ENCODE measurements at regions not wholly inside any gene's neighbourhood (a gene's known extent, or its start where the extent isn't known, plus 50 kb on each side); places are given as distances from the start of the nearest gene placed in this dataset.
"Not testable (repeated sequence)": the region's sequence is repeated elsewhere in the genome, so short reads cannot be mapped to it uniquely, and the experiment has no call there.

DNA sequence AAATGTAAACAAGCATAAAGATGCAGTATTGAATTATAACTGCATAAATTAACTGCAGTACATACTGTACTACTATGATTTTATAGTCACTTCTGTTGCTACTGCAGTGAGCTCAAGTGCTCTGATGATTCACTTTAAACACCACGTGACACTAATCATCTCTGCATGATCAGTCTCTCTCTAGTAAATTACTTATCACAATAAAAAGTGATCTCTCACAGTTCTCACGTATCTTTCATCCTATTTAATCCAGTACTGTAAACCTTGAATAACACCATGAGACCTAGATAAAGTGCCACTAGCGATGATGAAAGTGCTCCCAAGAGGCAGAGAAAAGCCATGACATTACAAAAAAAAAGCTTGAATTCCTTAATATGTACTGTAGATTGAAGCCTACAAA, 1242.0 kb downstream of the AMY1C start:
- no peak for DNase-seq

GRCh38 chr1:105000793-105001192, 1251.1 kb downstream of the AMY1C start:
- no peak for DNase-seq

DNA sequence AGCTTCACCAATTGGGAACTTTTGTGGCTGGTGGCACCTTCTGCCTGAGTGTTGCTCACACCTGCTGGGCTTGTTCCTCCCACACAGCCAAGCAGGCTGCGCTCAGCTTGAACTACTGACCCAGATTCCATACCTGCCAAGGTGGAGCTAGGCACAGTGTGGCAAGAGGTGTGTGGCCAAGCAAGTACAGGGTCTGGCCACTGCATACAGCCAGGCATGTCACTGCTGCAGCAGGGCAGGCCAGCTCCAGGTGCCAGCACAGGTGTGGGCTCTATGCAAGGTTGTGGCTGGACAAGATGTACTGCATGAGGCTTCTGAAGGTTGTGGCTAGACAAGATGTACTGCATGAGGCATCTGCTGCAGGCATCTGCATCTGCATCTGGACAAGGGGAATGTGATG, 1254.8 kb downstream of the AMY1C start:
- no peak for DNase-seq

DNA sequence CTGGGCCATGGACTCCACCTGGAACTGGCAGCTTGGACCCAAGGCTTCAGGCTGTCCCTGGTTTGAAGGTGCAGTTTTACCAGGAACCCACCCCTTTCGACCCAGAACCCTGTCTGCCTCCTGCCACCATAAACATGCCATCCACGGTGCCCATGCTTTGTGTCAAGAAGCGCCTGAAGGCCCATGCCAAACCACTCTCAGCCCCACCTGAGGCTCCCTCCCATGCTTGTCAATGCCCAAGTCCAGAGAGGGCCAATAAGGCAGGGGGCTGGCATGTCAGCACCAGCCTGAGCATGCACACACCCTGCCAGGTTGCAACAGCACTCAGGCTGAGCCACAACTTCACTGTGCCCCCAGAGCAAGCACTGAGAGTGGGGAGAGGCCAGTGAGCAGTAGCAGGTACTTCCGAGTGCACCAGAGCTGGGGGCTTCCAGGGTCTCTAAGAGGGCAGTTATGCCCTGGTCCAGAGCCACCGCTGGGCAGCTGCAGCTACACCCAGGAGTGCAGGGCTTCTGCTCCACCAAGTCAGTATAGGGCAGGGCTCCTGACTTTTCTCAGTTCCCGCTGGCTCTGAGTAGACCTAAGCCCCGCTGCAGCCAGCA, 1256.0 kb downstream of the AMY1C start:
- no peak for DNase-seq

GRCh38 chr1:105017587-105017986, 1267.9 kb downstream of the AMY1C start:
- DNase-seq: no peak

GRCh38 chr1:105023719-105024118, 1274.0 kb downstream of the AMY1C start:
- no peak for DNase-seq

DNA sequence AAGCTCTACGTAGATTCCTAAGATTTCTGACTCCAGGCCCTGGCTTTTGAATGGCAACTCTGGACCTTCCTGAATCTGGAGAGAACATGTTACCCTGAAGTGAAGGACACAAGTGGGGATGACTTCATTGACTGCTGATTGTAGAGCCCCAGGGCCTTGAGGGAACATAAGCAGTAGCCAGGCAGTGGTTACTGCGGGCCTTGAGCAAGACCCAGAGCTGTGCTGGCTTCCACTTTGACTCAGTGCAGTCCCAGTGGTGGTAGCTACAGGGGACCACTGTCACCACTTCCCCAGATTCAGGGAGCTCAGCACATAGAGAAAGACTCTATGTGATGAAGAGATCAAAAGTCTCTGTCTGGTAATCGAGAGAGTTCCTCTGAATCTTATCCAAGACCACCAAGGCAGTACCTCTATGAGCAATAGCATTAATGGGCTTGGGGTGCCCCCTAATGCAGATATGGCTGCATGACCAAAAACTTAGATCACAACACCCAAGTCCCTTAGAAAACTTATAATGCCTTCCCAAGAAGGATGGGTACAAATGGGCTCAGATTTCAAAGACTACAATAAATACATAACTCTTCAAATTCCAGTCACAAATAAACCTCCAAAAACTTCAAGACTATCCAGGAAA, 1278.3 kb downstream of the AMY1C start:
- no peak for DNase-seq

GRCh38 chr1:105072446-105072845, 1322.7 kb downstream of the AMY1C start:
- no peak for DNase-seq

- DNase-seq: no peak
Measured at GRCh38 chr1:105072850-105073249, 1323.2 kb downstream of the AMY1C start.

- no peak for DNase-seq
Measured at GRCh38 chr1:105073660-105074059, 1324.0 kb downstream of the AMY1C start.

GRCh38 chr1:105083611-105084010, 1333.9 kb downstream of the AMY1C start:
- no peak for DNase-seq

DNA sequence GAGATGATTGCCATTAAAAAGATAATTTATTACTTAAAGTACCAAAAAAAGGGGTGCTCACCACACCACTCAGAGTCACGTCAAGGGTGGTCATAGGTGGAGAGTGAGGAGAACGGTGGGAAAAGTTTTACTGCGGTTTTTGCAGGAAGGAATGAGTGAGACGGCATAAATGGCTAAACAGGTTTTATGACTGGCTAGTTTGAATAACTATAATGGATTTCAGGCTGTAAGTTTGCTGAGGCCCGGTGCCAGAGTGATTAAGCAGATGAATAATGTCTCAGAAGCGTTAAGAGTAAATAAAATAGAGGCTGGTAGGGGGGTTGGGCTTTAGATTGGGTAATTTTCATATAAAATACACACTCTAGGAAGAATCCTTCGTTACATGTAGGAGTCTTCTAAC, 1337.8 kb downstream of the AMY1C start:
- no peak for DNase-seq

GRCh38 chr1:105088166-105088565, 1338.5 kb downstream of the AMY1C start:
- no peak for DNase-seq

DNA sequence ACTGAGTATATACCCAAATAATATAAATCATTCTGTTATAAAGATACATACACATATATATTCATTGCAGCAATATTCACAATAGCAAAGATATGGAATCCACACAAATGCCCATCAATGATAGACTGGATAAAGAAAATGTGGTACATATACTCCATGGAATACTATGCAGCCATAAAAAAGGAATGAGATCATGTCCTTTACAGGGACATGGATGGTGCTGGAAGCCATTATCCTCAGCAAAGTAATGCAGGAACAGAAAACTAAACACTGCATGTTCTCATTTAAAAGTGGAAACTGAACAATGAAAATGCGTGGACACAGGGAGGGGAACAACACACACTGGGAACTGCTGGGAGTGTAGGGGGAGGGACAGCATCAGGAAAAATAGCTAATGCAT, 1344.2 kb downstream of the AMY1C start:
- not testable (repeated sequence) for DNase-seq

- no peak for DNase-seq
Measured at GRCh38 chr1:105100102-105100501, 1350.4 kb downstream of the AMY1C start.

DNA sequence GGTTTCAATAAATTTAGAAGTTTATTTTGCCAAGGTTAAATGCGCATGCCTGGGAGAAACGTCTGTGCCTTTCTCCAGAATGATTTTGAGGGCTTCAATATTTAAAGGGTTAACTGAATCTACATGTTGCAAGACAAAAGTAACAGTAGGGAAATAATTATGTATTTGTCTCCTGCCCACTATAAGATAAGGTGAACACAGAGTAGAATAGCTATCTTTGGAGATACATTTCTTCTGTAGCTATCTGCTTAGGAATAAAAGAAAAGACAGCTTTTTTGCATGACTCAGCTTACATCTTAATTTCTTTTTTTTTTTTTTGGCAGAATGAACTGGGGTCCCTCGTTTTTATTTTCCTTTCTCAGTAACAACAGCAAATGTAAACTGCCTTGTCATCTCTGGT, 1351.6 kb downstream of the AMY1C start:
- DNase-seq: no peak

- DNase-seq: no peak
Measured at GRCh38 chr1:105102371-105102770, 1352.7 kb downstream of the AMY1C start.

DNA sequence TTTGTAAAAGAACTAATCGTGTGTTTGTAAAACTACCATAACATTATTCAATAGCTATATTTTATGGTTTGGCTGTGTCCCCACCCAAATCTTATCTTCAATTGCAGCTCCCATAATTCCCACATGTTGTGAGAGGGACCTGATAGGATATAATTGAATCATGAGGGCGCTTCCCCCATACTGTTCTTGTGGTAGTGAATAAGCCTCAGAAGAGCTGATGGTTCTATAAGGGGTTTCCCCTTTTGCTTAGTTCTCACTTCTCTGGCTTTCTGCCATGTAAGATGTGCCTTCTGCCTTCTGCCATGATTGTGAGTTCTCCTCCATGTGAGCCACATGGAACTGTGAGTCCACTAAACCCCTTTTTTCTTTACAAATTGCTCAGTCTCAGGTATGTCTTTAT, 1372.3 kb downstream of the AMY1C start:
- DNase-seq: no peak

DNA sequence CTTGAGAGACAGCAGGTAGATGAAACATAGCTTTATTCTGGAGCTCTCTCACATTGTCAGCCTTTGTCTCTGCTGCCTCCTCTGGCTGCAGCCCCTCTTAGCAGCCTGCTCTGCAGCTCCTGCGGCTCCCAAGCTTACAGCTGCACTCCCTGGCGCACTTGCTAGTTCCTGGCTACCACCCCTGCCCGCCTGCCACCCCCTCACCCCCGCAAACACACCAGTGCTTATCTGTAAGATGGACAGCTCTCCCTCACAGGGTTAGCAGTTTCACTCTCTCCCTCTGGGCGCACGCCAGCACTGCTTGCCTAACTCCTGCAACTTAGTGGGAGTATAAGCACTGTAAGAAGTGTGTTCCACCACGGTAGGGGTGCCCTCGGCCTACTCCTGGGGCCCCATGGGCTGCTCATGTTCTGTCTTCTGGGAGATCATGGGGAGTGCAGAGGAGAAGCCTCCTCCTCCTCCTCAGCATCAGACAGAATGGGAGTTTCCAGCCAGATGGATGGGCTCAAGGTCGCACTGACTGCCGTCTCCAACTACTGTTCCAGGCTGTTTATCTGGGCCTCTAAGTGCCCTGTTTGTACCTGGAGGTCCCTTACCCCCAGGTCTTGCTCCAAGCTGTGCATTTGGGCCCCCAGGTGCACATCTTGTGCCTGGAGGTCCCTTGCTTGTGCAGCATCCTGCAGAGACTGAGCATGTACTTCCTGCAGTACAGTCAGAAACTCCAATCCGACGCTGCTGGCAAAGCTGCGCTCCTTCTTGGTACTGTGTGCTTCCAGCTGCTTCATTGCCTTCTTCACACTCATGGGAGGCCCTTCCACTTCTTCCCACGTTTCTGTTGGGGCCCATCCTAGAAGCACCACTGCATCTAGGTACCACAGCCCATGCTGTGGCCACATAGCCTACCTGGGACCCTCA, 1388.1 kb downstream of the AMY1C start:
- DNase-seq: no peak

GRCh38 chr1:105138458-105138893, 1388.8 kb downstream of the AMY1C start:
- no peak for DNase-seq

DNA sequence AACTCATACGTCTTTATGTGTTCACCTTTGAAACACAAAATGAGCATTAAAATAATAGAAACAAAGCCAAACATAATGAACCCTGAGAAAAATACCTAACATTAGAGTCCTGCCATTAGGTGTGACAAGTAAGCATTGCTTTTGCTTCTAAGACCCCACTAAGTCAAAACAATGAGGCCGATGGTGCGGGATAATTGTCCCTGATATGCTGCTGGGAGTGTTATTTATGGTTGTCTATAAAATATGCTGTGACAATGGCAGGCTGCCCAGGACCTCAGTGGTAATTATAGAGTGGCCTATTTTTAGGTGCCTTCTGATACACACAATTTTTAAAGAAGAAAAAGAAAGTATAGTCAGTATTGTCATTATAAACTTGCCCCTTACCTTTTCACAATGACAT, 1423.1 kb downstream of the AMY1C start:
- DNase-seq: no peak

- DNase-seq: no peak
Measured at GRCh38 chr1:105180789-105181188, 1431.1 kb downstream of the AMY1C start.

DNA sequence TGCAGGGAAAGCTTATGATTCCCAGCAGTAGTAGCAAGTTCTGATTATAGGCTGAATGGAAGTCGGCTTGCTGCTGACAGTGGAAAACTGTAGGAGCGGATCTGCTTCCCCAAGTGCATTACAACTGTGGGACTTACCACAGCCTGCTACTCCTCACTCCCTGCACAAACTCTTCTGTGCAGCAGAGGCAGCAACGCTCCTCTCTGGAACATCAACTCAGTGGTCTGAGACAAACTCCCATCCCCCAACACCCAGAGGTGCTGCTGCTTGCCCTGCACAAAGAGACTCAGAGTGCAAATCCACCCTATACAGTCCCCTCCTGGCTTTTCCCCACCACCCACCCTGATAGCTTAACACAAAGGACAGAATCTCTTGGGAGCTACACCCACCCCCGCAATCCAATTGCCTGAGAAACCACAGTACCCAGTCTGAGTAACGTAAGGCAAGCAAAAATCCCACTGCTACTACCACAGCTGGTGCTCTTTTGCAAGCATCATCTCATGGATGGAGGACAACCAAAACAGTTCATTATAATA, 1455.2 kb downstream of the AMY1C start:
- DNase-seq: no peak

DNA sequence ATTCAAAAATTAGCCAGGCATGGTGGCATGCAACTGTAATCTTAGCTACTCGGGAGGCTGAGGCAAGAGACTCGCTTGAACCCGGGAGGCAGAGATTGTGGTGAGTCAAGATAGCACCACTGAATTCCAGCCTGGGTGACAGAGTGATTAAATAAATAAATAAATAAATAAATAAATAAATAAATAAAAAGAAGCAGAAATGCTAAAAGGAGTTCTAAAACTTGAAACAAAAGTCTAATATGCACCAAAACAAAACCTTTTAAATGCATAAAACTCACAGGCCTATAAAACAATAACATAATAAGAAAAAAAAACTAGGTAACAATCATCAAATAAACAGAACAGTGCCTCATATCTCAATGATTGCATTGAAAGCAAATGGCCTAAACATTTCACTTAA, 1458.9 kb downstream of the AMY1C start:
- DNase-seq: no peak

All from T-helper 1 cell (primary cell).